HEK293 (cell line): ENCODE measurements at regions not wholly inside any gene's neighbourhood (a gene's known extent, or its start where the extent isn't known, plus 50 kb on each side); places are given as distances from the start of the nearest gene placed in this dataset.
A peak's percentile ranks its signal among the peaks of the same experiment; 100 is the strongest.

Source experiments
- CTCF ChIA-PET: fragments of 350-600 bp; formaldehyde crosslinking; extraction: SDS; loops from one replicate; lab custom pipeline; 2021; ENCODE audit warnings: antibody characterized with exemption; lab: Yijun Ruan, JAX
- POLR2A ChIA-PET: fragments of 300-600 bp; formaldehyde crosslinking; extraction: SDS; loops from one replicate; lab custom pipeline; 2020; ENCODE audit warnings: antibody characterized with exemption, inconsistent platforms; lab: Yijun Ruan, JAX
- H3K27ac ChIP-seq: fragments of 200-500 bp; sonication (Bioruptor generic); 2 replicates; pipeline ENCODE4 v1.5.1; 2014; ENCODE audit warnings: low read depth, low read length, control low read depth, inconsistent platforms; ENCODE audit errors: extremely low read depth
- H3K36me3 ChIP-seq, 2 experiments: fragments of 200-500 bp in 1 of 2; sonication (Bioruptor generic) in 1 of 2; 1 replicate in 1 of 2; 2 replicates in 1 of 2; pipeline ENCODE4 v1.5.1; 2014 to 2017; ENCODE audit warnings: inconsistent platforms in 2 of 2, low read length in 2 of 2; ENCODE audit not compliant: control insufficient read depth in 2 of 2, insufficient read depth in 1 of 2
- H3K4me1 ChIP-seq: fragments of 200-500 bp; sonication (Bioruptor generic); 2 replicates; pipeline ENCODE4 v1.5.1; 2014; ENCODE audit warnings: mild to moderate bottlenecking, low read length, inconsistent platforms; ENCODE audit not compliant: control insufficient read depth, insufficient read depth
- H3K4me3 ChIP-seq: 2 replicates; pipeline ENCODE4 v1.5.1; 2011; ENCODE audit warnings: low read depth, mild to moderate bottlenecking, control low read depth, low read length, moderate library complexity
- H3K9me3 ChIP-seq: fragments of 200-500 bp; sonication (Bioruptor generic); 2 replicates; pipeline ENCODE4 v1.5.1; 2014; ENCODE audit warnings: low read depth, low read length, inconsistent platforms; ENCODE audit not compliant: control insufficient read depth, insufficient read depth
- KLF1 ChIP-seq: fragments of 450-650 bp; formaldehyde crosslinking; IDR thresholded peaks from 2 replicates; pipeline ENCODE4 v1.5.1; 2016; ENCODE audit warnings: missing biosample characterization, missing genetic modification characterization
- SALL2 ChIP-seq: fragments of 450-650 bp; formaldehyde crosslinking; IDR thresholded peaks from 2 replicates; pipeline ENCODE4 v1.5.0; 2017; ENCODE audit warnings: missing biosample characterization, mild to moderate bottlenecking, missing genetic modification characterization, borderline replicate concordance
- SP7 ChIP-seq: fragments of 450-650 bp; formaldehyde crosslinking; IDR thresholded peaks from 2 replicates; pipeline ENCODE4 v1.5.1; 2016; ENCODE audit warnings: missing biosample characterization, missing genetic modification characterization
- ZBTB7A ChIP-seq: fragments of 450-650 bp; formaldehyde crosslinking; IDR thresholded peaks from 2 replicates; pipeline ENCODE4 v1.5.1; 2016; ENCODE audit warnings: low read depth, missing biosample characterization, missing genetic modification characterization
- ZFP37 ChIP-seq: fragments of 450-650 bp; formaldehyde crosslinking; IDR thresholded peaks from 2 replicates; pipeline ENCODE4 v1.5.1; 2016; ENCODE audit warnings: missing biosample characterization, missing genetic modification characterization
- ZIC2 ChIP-seq: fragments of 450-650 bp; formaldehyde crosslinking; IDR thresholded peaks from 2 replicates; pipeline ENCODE4 v1.5.1; 2016; ENCODE audit warnings: missing biosample characterization, missing genetic modification characterization
- ZNF157 ChIP-seq: fragments of 450-650 bp; formaldehyde crosslinking; IDR thresholded peaks from 2 replicates; pipeline ENCODE4 v1.5.1; 2016; ENCODE audit warnings: missing biosample characterization, missing genetic modification characterization
- ZNF2 ChIP-seq: fragments of 450-650 bp; formaldehyde crosslinking; IDR thresholded peaks from 2 replicates; pipeline ENCODE4 v1.5.1; 2016; ENCODE audit warnings: missing biosample characterization, missing genetic modification characterization
- ZNF24 ChIP-seq: fragments of 450-650 bp; formaldehyde crosslinking; IDR thresholded peaks from 2 replicates; pipeline ENCODE4 v1.5.1; 2016; ENCODE audit warnings: missing biosample characterization, missing genetic modification characterization
- ZNF391 ChIP-seq: fragments of 450-650 bp; formaldehyde crosslinking; IDR thresholded peaks from 2 replicates; pipeline ENCODE4 v1.5.1; 2016; ENCODE audit warnings: low read depth, missing biosample characterization, missing genetic modification characterization, borderline replicate concordance
- ZNF416 ChIP-seq: fragments of 450-650 bp; formaldehyde crosslinking; IDR thresholded peaks from 2 replicates; pipeline ENCODE4 v1.5.1; 2016; ENCODE audit warnings: missing biosample characterization, missing genetic modification characterization
- ZNF561 ChIP-seq: fragments of 450-650 bp; IDR thresholded peaks from 2 replicates; pipeline ENCODE4 v1.5.1; 2018; ENCODE audit warnings: missing biosample characterization, missing genetic modification characterization, borderline replicate concordance
- ZNF664 ChIP-seq: fragments of 450-650 bp; formaldehyde crosslinking; IDR thresholded peaks from 2 replicates; pipeline ENCODE4 v1.5.1; 2016; ENCODE audit warnings: missing biosample characterization, missing genetic modification characterization
- ZNF692 ChIP-seq: fragments of 450-650 bp; formaldehyde crosslinking; IDR thresholded peaks from 2 replicates; pipeline ENCODE4 v1.5.1; 2016; ENCODE audit warnings: missing biosample characterization, missing genetic modification characterization
- ZNF791 ChIP-seq: fragments of 450-650 bp; formaldehyde crosslinking; IDR thresholded peaks from 2 replicates; pipeline ENCODE4 v1.5.1; 2016; ENCODE audit warnings: missing biosample characterization, missing genetic modification characterization
- ZNF843 ChIP-seq: fragments of 450-650 bp; formaldehyde crosslinking; IDR thresholded peaks from 2 replicates; pipeline ENCODE4 v1.5.1; 2016; ENCODE audit warnings: missing biosample characterization, missing genetic modification characterization
- ZSCAN16 ChIP-seq: fragments of 450-650 bp; formaldehyde crosslinking; IDR thresholded peaks from 2 replicates; pipeline ENCODE4 v1.5.1; 2016; ENCODE audit warnings: missing biosample characterization, missing genetic modification characterization
- ZSCAN4 ChIP-seq: fragments of 450-650 bp; formaldehyde crosslinking; IDR thresholded peaks from 2 replicates; pipeline ENCODE4 v1.5.1; 2017; ENCODE audit warnings: missing biosample characterization, missing genetic modification characterization
- TF ChIP-seq, protein P1 (sequence below): fragments of 450-650 bp; formaldehyde crosslinking; IDR thresholded peaks from 2 replicates; pipeline ENCODE4 v1.5.1; 2016; ENCODE audit warnings: missing biosample characterization, missing genetic modification characterization
- TF ChIP-seq, protein P2 (sequence below): fragments of 450-650 bp; formaldehyde crosslinking; IDR thresholded peaks from 2 replicates; pipeline ENCODE4 v1.5.1; 2016; ENCODE audit warnings: missing biosample characterization, missing genetic modification characterization
- TF ChIP-seq, protein P3 (sequence below): fragments of 450-650 bp; formaldehyde crosslinking; IDR thresholded peaks from 2 replicates; pipeline ENCODE4 v1.5.1; 2016; ENCODE audit warnings: missing biosample characterization, missing genetic modification characterization

DNA sequence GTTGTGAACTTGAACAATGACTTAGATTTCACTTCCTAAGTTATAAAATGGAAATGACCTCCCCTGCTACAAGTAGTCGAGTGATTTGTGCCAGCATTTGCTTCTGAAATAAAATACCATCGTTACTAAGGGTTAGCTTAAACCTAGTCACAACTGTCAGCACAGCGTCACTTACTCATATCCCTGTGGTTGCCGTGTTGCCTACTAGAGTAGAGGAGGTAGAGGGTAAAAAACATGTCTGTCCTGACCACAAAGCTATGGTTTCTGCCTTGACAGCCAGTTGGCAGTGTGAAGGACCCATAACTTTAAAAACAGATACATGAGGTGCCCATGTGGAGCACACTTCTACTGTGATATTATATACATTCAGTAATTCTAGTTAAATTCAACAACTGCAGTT, 234.2 kb upstream of the RGS6 start:
- ChIA-PET CTCF (no interaction called here), POLR2A (no interaction called here)
- Histone ChIP-seq H3K27ac (no peak overlapping the region), H3K4me3 (no peak overlapping the region), H3K36me3 (peaks cover 0 to 3% of the 10 kb centered on the region in 2 experiments; a peak in 1 of 3 replicates), H3K9me3 (no peaks in the 10 kb centered on the region), H3K4me1 (peaks cover 4% of the 10 kb centered on the region; the same call in 1 of the 2 replicates)
- no peak for TF ChIP-seq ZFP37 (tag by site-specific recombination)
- no peak for TF ChIP-seq ZNF561
- TF ChIP-seq ZNF692 (tag by site-specific recombination) = no peak
- TF ChIP-seq, protein P1, sequence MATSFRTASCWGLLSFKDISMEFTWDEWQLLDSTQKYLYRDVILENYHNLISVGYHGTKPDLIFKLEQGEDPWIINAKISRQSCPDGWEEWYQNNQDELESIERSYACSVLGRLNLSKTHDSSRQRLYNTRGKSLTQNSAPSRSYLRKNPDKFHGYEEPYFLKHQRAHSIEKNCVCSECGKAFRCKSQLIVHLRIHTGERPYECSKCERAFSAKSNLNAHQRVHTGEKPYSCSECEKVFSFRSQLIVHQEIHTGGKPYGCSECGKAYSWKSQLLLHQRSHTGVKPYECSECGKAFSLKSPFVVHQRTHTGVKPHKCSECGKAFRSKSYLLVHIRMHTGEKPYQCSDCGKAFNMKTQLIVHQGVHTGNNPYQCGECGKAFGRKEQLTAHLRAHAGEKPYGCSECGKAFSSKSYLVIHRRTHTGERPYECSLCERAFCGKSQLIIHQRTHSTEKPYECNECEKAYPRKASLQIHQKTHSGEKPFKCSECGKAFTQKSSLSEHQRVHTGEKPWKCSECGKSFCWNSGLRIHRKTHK (tag by site-specific recombination) = no peak
- no peak for TF ChIP-seq KLF1 (tag by site-specific recombination)
- TF ChIP-seq, protein P2, sequence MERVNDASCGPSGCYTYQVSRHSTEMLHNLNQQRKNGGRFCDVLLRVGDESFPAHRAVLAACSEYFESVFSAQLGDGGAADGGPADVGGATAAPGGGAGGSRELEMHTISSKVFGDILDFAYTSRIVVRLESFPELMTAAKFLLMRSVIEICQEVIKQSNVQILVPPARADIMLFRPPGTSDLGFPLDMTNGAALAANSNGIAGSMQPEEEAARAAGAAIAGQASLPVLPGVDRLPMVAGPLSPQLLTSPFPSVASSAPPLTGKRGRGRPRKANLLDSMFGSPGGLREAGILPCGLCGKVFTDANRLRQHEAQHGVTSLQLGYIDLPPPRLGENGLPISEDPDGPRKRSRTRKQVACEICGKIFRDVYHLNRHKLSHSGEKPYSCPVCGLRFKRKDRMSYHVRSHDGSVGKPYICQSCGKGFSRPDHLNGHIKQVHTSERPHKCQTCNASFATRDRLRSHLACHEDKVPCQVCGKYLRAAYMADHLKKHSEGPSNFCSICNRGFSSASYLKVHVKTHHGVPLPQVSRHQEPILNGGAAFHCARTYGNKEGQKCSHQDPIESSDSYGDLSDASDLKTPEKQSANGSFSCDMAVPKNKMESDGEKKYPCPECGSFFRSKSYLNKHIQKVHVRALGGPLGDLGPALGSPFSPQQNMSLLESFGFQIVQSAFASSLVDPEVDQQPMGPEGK (tag by site-specific recombination) = no peak
- TF ChIP-seq SP7 (tag by site-specific recombination) = no peak
- TF ChIP-seq ZNF157 (tag by site-specific recombination) = no peak
- no peak for TF ChIP-seq ZNF24 (tag by site-specific recombination)
- TF ChIP-seq ZNF843 (tag by site-specific recombination) = no peak
- TF ChIP-seq ZIC2 (tag by site-specific recombination) = no peak
- no peak for TF ChIP-seq ZNF664
- no peak for TF ChIP-seq SALL2 (tag by site-specific recombination)
- no peak for TF ChIP-seq ZSCAN16 (tag by site-specific recombination)
- TF ChIP-seq ZNF391 (tag by site-specific recombination) = no peak
- no peak for TF ChIP-seq ZSCAN4 (tag by site-specific recombination)
- TF ChIP-seq ZBTB7A (tag by site-specific recombination) = no peak
- TF ChIP-seq ZNF2 (tag by site-specific recombination) = no peak
- TF ChIP-seq ZNF791 = no peak

DNA sequence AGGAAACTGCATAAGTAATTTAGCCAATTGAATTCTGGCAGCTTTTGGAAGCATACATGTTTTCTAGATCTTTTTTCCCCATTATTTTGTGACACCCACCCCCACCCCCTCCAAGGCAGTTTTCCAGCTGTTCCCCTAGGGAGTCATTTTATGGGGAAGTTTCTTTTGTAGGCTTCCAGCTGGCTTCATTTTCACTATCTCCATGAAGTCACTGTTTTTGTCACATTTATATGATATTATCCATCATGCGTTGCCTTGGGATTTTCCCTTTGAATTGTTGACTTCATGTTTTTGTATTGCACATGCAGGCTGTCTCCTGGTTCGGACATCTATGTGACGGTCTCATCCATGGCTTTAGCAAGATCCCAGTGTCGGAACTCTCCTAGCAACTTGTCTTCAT, 233.6 kb upstream of the RGS6 start:
- peaks cover 0 to 3% of the 10 kb centered on the region in 2 experiments; a peak in 1 of 3 replicates for H3K36me3 ChIP-seq
- TF ChIP-seq ZNF416 (tag by site-specific recombination) (no peak), ZIC2 (tag by site-specific recombination) (peak; percentile 33; the same call in 1 of the 2 replicates)
- TF ChIP-seq, protein P3, sequence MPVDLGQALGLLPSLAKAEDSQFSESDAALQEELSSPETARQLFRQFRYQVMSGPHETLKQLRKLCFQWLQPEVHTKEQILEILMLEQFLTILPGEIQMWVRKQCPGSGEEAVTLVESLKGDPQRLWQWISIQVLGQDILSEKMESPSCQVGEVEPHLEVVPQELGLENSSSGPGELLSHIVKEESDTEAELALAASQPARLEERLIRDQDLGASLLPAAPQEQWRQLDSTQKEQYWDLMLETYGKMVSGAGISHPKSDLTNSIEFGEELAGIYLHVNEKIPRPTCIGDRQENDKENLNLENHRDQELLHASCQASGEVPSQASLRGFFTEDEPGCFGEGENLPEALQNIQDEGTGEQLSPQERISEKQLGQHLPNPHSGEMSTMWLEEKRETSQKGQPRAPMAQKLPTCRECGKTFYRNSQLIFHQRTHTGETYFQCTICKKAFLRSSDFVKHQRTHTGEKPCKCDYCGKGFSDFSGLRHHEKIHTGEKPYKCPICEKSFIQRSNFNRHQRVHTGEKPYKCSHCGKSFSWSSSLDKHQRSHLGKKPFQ (tag by site-specific recombination) = no peak
- TF ChIP-seq, all 188 proteins: peak for 1
- ChIA-PET POLR2A (no interaction called here), CTCF (no interaction called here)
- no peaks in the 10 kb centered on the region for H3K9me3 ChIP-seq
- no peak overlapping the region for H3K27ac ChIP-seq
- H3K4me3 ChIP-seq = no peak overlapping the region
- H3K4me1 ChIP-seq = peaks cover 4% of the 10 kb centered on the region; the same call in 1 of the 2 replicates
